ENCODE measurements at regions not wholly inside any gene's neighbourhood (a gene's known extent, or its start where the extent isn't known, plus 50 kb on each side); places are given as distances from the start of the nearest gene placed in this dataset.
"Not testable (repeated sequence)": the region's sequence is repeated elsewhere in the genome, so short reads cannot be mapped to it uniquely, and the experiment has no call there.

DNA sequence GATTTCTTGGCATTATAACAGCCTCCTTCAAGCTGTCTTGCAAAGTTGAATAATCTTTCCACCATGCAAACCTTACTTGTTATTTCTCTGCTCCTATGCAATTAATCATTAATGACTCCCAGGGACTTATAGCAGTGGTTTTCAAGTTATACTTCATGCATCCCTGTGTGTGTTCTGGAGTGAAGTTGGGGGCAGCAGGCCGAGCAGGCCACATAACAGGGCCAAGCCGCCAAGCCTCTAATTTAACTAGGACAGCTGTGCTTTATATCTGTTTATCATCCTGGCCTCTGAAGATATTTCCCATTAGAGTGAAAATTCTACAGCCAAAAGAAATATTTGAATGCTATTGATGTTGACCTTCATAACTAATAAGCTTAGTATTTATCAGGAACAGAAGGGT is 133.5 kb upstream of the PAK3 start:
- no peak for DNase-seq

- no peak for DNase-seq
Observed at GRCh38 chrX:110955706-110956105, 140.3 kb upstream of the PAK3 start.

- DNase-seq: no peak
Observed at GRCh38 chrX:110954428-110955100, 141.4 kb upstream of the PAK3 start.

DNA sequence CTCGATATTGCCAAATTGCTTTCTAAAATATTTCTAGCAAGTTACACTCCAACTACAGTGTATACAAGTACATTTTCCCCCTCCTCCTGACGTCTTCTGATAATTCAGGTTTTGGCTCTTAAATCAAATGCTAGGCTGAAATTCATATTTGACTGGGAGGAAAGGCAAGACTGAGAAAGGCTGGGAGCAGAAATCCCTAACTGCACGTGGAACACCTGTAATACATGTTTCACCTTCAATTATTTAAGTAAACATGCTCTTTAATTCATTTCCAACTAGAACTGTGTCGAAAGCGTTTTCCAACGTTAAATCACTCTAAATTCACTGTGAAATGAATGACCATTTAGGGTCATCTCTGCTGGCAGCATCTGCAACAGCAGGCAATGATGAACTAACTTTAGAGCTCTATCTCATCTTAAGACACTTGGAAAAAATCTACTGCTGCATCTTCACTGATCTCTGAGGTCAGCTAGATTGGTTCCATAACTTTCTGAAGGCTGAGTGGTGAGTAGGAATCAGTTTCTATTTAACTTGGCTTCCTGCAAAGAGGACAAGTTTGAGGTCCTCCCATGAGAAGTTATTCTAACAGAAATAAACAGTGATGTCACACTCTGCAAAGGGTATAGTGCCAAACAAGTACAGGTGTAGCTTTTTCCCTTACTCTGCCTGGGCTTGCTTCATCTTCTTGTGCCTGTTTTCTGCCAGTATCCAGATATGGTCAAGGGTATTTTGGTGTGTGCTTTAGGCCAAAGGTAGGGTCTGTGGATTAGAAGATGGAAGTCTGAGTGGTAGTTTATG is 144.3 kb upstream of the PAK3 start:
- DNase-seq: no peak

DNA sequence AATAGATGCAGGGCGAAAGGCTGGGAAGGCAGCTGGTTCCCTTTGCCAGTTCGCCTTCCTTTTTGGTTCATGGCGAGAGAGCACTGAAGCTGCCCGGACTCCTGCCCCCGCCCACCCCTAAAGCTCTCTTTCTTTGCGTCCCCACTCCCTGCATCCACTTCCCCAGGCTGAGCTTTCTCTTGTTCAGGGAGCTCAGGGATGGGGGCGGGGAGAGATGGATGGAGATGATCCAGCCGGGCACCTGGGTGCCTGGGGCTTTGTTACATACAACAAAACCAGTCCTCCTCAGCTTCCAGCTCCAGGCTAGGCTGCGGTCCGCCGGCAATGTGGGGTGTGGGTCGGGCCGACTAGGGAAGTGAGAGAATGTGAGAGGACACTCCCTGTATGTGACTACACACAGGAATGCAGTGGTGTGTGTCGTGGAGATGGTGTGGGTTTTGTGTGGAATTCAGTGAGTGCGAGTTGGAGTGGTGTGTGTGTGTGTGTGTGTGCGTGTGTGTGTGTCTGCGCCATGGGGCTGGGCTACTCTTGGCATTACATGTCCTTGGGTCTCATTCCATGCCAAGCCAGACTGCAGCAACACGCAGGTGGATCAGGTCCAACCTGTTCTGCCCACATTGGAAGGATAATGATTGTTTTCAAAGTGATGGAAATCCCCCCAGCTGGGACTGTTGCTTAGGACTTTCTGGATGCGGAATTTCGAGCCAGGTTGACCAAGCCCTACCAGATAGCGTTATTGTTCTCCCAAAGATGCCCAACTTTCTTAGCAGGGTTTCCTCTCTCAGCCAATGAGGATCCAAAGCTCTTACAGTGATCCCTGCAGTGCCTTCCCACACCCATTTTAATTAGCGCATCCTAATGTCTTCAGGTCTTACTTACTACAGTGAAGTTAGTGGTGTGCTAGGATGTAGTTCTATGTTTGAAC is 149.4 kb upstream of the CHRDL1 start:
- DNase-seq: no peak

GRCh38 chrX:110944311-110944750 is 148.7 kb upstream of the CHRDL1 start:
- DNase-seq: no peak

- no peak for DNase-seq
Observed at GRCh38 chrX:110941906-110942305, 146.3 kb upstream of the CHRDL1 start.

GRCh38 chrX:110938977-110939732 is 143.5 kb upstream of the CHRDL1 start:
- DNase-seq: no peak

- no peak for DNase-seq
Observed at GRCh38 chrX:110924871-110925270, 129.3 kb upstream of the CHRDL1 start.

- no peak for DNase-seq
Observed at GRCh38 chrX:110920991-110921390, 125.4 kb upstream of the CHRDL1 start.

- DNase-seq: no peak
Observed at GRCh38 chrX:110915570-110915969, 120.0 kb upstream of the CHRDL1 start.

DNA sequence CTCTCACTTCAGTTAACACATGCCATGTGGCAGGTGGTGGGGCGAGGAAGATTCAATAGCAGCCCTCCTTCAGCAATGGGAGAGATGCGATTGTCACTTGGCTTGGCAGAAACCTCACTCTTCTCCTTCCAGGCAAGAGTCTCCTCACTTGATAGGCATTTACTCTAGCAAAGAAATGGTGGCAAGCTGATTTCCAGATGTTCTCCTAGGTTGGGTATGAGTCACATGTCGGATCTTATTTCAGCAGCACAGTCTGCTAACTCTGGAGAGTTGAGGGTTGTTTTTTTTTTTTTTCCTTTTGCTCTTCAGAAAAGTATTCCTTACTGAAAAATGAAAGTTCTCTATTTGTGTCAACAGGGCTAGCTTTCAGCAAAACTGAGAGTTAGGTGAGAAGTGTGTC is 119.5 kb upstream of the CHRDL1 start:
- no peak for DNase-seq

DNA sequence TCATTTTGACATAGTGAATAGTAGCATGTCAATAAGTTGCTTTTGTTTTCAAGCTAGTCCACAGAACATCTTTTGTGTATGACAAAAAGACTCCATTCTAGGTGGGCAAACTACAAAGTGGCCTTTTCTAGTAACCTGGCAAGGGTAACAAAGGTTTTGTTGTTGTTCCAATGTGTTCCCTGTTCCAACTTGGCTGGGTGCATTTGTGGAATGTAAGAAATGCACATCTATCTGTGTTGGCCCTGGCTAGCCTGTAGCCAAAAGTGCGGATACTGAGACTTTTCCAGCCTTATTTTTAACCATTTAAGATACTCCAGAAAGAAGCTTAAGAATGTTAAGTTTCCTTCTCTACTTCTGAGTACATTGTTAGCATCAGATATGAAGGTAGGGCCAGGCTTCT is 118.7 kb upstream of the CHRDL1 start:
- no peak for DNase-seq

DNA sequence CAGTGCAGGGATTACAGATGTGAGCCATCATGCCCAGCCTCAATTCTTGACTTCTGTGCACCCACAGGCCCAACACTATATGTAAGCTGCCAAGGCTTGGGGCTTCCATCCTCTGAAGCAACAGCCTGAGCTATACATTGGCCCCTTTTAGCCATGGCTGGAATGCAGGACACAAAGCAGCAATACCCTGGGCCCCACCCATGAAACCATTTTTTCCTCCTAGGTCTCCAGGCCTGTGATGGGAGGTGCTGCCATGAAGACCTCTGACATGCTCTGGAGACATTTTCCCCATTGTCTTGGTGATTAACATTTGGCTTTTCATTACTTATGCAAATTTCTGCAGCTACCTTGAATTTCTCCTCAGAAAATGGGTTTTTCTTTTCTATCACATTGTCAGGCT is 109.1 kb upstream of the CHRDL1 start:
- not testable (repeated sequence) for DNase-seq

GRCh38 chrX:110881971-110882370 is 86.4 kb upstream of the CHRDL1 start:
- DNase-seq: no peak

- no peak for DNase-seq
Observed at GRCh38 chrX:110877326-110877725, 81.7 kb upstream of the CHRDL1 start.

DNA sequence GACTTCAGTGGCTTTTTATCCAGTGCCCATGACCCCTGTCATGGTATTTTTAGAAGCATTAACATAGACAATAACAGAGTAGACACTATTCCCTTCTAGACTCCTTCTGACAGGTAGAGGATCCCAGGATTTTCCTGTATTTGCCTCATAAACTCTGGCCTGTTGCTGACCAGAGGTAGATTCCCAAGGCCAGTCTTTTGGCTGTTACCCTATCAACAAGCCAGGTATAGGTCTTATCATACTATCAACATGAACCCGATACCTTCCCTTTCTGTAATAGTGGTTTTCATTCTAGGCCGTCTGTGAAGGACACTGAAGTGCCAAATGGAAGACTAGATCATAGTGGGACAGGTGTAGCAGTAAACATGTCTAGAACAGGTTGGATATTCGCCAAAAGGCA is 76.2 kb upstream of the CHRDL1 start:
- DNase-seq: no peak

GRCh38 chrX:110866421-110866820 is 70.8 kb upstream of the CHRDL1 start:
- no peak for DNase-seq

GRCh38 chrX:110863883-110864282 is 68.3 kb upstream of the CHRDL1 start:
- no peak for DNase-seq

DNA sequence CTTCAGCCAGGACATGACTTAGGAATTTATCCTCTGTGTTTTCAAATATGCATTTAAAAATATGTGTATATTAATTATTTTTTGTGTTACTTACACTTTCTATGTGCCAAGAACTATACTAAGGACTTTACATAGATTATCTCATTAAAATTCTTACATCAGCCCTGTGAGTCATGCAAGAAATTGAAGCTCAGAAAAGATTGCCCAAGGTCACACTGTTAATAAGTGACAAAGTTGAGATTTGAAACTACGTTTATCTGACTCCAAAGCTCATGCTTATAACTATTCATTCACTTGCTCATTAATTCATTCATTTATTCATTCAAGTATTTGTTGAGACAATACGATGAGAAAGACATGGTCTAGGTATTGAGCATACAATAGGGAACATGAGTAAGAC is 62.9 kb upstream of the CHRDL1 start:
- no peak for DNase-seq

DNA sequence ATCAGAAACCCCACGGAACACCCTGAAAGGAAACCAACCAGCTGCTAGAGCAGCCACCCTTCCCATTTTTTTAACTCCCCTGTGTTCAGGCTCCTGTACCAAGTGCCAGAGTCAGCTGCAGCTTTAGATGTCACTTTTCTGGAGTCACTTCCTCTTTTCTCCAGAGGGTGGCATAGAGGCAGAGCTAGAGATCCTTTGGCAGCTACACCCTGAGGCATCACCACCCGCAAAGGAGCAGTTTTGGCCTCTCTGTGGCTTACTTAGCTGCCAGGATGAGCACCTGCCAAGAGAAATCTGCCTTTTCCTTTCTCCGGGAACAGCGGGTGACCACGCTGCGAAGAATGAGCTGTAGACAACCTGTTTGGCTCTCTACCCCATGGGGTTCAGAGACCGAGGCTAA is 58.0 kb upstream of the CHRDL1 start:
- DNase-seq: no peak

- no peak for DNase-seq
Observed at GRCh38 chrX:110852180-110852579, 56.6 kb upstream of the CHRDL1 start.

- no peak for DNase-seq
Observed at GRCh38 chrX:110851780-110852179, 56.2 kb upstream of the CHRDL1 start.
